GM12878 (cell line): ENCODE measurements at regions not wholly inside any gene's neighbourhood (a gene's known extent, or its start where the extent isn't known, plus 50 kb on each side); places are given as distances from the start of the nearest gene placed in this dataset.
"Not testable (repeated sequence)": the region's sequence is repeated elsewhere in the genome, so short reads cannot be mapped to it uniquely, and the experiment has no call there.

Experiments
- ATAC-seq: fragments of 200-7000 bp; cut with Tn5 transposase; 3 replicates; pipeline ENCODE4 v1.9.1; 2020; ENCODE audit warnings: mild to moderate bottlenecking, moderate library complexity
- BruUV-seq: library from RNA; stranded (reverse); fragments of 400-500 nt; replicated peaks from 2 replicates; lab custom pipeline; 2021; lab: Mats Ljungman, UMichigan
- CTCF ChIA-PET: fragments of 300-600 bp; sonication (Branson Sonifier 250); formaldehyde crosslinking; extraction: SDS; loops from one replicate; lab custom pipeline; 2021; ENCODE audit warnings: inconsistent platforms; lab: Yijun Ruan, JAX
- POLR2A ChIA-PET: fragments of 350-600 bp; formaldehyde crosslinking; extraction: SDS; loops from one replicate; lab custom pipeline; 2021; ENCODE audit warnings: inconsistent platforms; lab: Charles Lee
- RAD21 ChIA-PET: fragments of 300-600 bp; sonication (Branson Sonifier 250); formaldehyde crosslinking; loops from one replicate; lab custom pipeline; 2023; ENCODE audit warnings: antibody characterized with exemption; ENCODE audit not compliant: unreplicated experiment; lab: Charles Lee
- SMC1A ChIA-PET: fragments of 300-600 bp; sonication (Branson Sonifier 250); formaldehyde crosslinking; loops from one replicate; lab custom pipeline; 2023; ENCODE audit not compliant: unreplicated experiment, uncharacterized antibody; lab: Charles Lee
- DNase-seq: peaks from one replicate; pipeline ENCODE4 v3.0.0-alpha.2; 2011; ENCODE audit warnings: low read depth, low spot score
- FAIRE-seq: peaks from 3 replicates; lab custom pipeline; 2011; peaks lifted over from hg19 to GRCh38; lab: Jason Lieb, UNC
- H2AFZ ChIP-seq: 2 replicates; pipeline ENCODE4 v1.6.0; 2011; ENCODE audit warnings: low read depth, low read length, control low read depth; ENCODE audit not compliant: control insufficient read depth
- H3K27ac ChIP-seq: 2 replicates; pipeline ENCODE4 v1.5.1; 2011; ENCODE audit warnings: control low read depth; ENCODE audit not compliant: control insufficient read depth, insufficient read depth
- H3K27me3 ChIP-seq, 2 experiments: replicated peaks in 1 of 2; 2 replicates each; pipeline versions ENCODE4 v1.6.0 to v1.6.1; 2011; ENCODE audit warnings: low read length in 1 of 2; ENCODE audit not compliant: control insufficient read depth in 2 of 2, insufficient read depth in 2 of 2
- H3K36me3 ChIP-seq, 2 experiments: 2 replicates each; pipeline ENCODE4 v1.5.1; 2011; ENCODE audit warnings: low read length in 1 of 2; ENCODE audit not compliant: control insufficient read depth in 2 of 2, insufficient read depth in 2 of 2
- H3K4me1 ChIP-seq: 2 replicates; pipeline ENCODE4 v1.6.1; 2011; ENCODE audit warnings: mild to moderate bottlenecking, low read length, moderate library complexity, mixed read lengths; ENCODE audit not compliant: control insufficient read depth, insufficient read depth
- H3K4me2 ChIP-seq: 2 replicates; pipeline ENCODE4 v1.6.0; 2011; ENCODE audit warnings: control low read depth; ENCODE audit not compliant: control insufficient read depth, insufficient read depth
- H3K4me3 ChIP-seq: fragments of 200-600 bp; sonication (generic); 2 replicates; pipeline ENCODE4 v1.5.1; 2016
- H3K79me2 ChIP-seq: 2 replicates; pipeline ENCODE4 v1.6.0; 2011; ENCODE audit warnings: low read length; ENCODE audit not compliant: control insufficient read depth, insufficient read depth
- H3K9ac ChIP-seq: 2 replicates; pipeline ENCODE4 v1.8.0; 2011; ENCODE audit warnings: low read length, control low read depth, mixed read lengths; ENCODE audit not compliant: control insufficient read depth, insufficient read depth
- H3K9me3 ChIP-seq: replicated peaks from 3 replicates; pipeline ENCODE4 v1.5.1; 2011; ENCODE audit warnings: mild to moderate bottlenecking, low read length; ENCODE audit not compliant: control insufficient read depth, insufficient read depth
- H4K20me1 ChIP-seq: 2 replicates; pipeline ENCODE4 v1.6.0; 2011; ENCODE audit not compliant: control insufficient read depth, insufficient read depth
- BCL11A ChIP-seq: IDR thresholded peaks from 2 replicates; pipeline ENCODE4 v1.6.1; 2011; ENCODE audit warnings: low read depth, low read length
- BMI1 ChIP-seq: fragments of 450-650 bp; IDR thresholded peaks from 2 replicates; pipeline ENCODE4 v1.6.1; 2016; ENCODE audit warnings: mild to moderate bottlenecking, moderate library complexity, borderline replicate concordance
- CREB1 ChIP-seq: IDR thresholded peaks from 2 replicates; pipeline ENCODE4 v1.6.1; 2012; ENCODE audit warnings: low read depth, mild to moderate bottlenecking, inconsistent platforms
- EZH2 ChIP-seq: IDR thresholded peaks from 2 replicates; pipeline ENCODE4 v1.6.1; 2012; ENCODE audit warnings: low read depth, mild to moderate bottlenecking, control low read depth, inconsistent platforms, low read length, borderline replicate concordance; ENCODE audit not compliant: control insufficient read depth
- FOXK2 ChIP-seq: fragments of 450-650 bp; IDR thresholded peaks from 2 replicates; pipeline ENCODE4 v1.6.1; 2017; ENCODE audit warnings: mild to moderate bottlenecking, moderate library complexity
- GATAD2B ChIP-seq: fragments of 450-650 bp; conservative IDR thresholded peaks from 2 replicates; pipeline ENCODE4 v1.6.1; 2017; ENCODE audit warnings: low read depth, mild to moderate bottlenecking, moderate library complexity
- NFYA ChIP-seq: IDR thresholded peaks from 2 replicates; pipeline ENCODE4 v1.6.1; 2011; ENCODE audit warnings: low read depth, mild to moderate bottlenecking, low read length, improper control_type of control experiment, borderline replicate concordance
- NR2C2 ChIP-seq: IDR thresholded peaks from 2 replicates; pipeline ENCODE4 v1.6.1; 2011; ENCODE audit warnings: borderline replicate concordance, low read depth; ENCODE audit not compliant: control insufficient read depth, insufficient read length
- RAD51 ChIP-seq: fragments of 450-650 bp; IDR thresholded peaks from 2 replicates; pipeline ENCODE4 v1.6.1; 2016; ENCODE audit warnings: moderate library complexity, mild to moderate bottlenecking, inconsistent platforms
- RCOR1 ChIP-seq: conservative IDR thresholded peaks from 2 replicates; pipeline ENCODE4 v1.6.1; 2012; ENCODE audit warnings: low read depth, low read length, improper control_type of control experiment
- SMAD5 ChIP-seq: IDR thresholded peaks from 2 replicates; pipeline ENCODE4 v1.6.1; 2016; ENCODE audit warnings: antibody characterized with exemption, low read depth
- SREBF1 ChIP-seq: IDR thresholded peaks from 2 replicates; pipeline ENCODE4 v1.6.1; 2012; ENCODE audit warnings: mild to moderate bottlenecking, low read length
- ZNF207 ChIP-seq: fragments of 450-650 bp; IDR thresholded peaks from 2 replicates; pipeline ENCODE4 v1.6.1; 2014; ENCODE audit warnings: antibody characterized with exemption, mild to moderate bottlenecking, borderline replicate concordance
- WGBS: methylation state at CpG from one replicate; pipeline ENCODE4 v1.1.6; 2016; ENCODE audit warnings: low lambda C conversion rate; ENCODE audit not compliant: insufficient replicate concordance, insufficient coverage; ENCODE audit errors: missing lambda C conversion rate; 5-methylcytosine and 5-hydroxymethylcytosine counted together
- in situ Hi-C: fragments of 300-500 bp; cut with MboI; formaldehyde crosslinking; loops from 9 replicates; pipeline ENCODE4 v1.14.3; 2018; ENCODE audit warnings: mixed read lengths
- intact Hi-C: fragments of 100-400 bp; cut with micrococcal nuclease; formaldehyde crosslinking; loops from one replicate; pipeline ENCODE4 v1.14.2; 2022; ENCODE audit not compliant: unreplicated experiment
- TF ChIP-seq, protein P1 (sequence below): fragments of 150-350 bp; IDR thresholded peaks from 2 replicates; pipeline ENCODE4 v1.6.1; 2014; ENCODE audit warnings: mild to moderate bottlenecking, low read depth, low read length

DNA sequence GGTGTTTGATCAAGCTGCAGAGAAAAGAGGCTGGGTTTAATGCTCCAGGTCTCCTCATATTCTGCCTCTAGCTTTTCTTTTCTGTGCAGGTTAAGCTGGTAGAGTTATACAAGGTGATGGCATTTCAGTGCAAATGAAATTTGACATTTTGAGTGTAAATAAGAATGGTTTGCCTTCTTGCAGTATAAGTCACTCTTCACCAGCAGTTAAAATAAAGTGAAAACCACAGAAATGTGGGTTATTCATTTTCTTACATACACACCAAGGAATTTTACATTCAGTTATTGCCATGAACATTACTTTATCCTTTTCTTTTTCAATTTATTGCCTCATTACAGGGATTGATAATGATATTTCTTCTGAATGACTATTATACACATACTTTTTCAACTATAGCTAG lies 337.5 kb upstream of the PCSK5 start:
- Histone ChIP-seq H3K4me2 (no peak overlapping the region), H3K27me3 (no peaks in the 10 kb centered on the region), H4K20me1 (no peaks in the 10 kb centered on the region), H3K27ac (no peak overlapping the region), H3K79me2 (no peaks in the 10 kb centered on the region), H3K9me3 (no peaks in the 10 kb centered on the region), H3K9ac (no peak overlapping the region), H3K4me1 (no peaks in the 10 kb centered on the region), H2AFZ (no peak overlapping the region), H3K4me3 (no peak overlapping the region), H3K36me3 (no peaks in the 10 kb centered on the region)
- intact Hi-C loops (no loop called here), in situ Hi-C loops (no loop called here)
- POLR2A ChIA-PET: no interaction called here
- DNase-seq (no peak), ATAC-seq (no peak), FAIRE-seq (no peak)
- no TSS peak for BruUV-seq
- SMC1A ChIA-PET: no interaction called here
- CTCF ChIA-PET: no interaction called here
- RAD21 ChIA-PET: no interaction called here
- TF ChIP-seq NFYA (no peak), BMI1 (no peak), SMAD5 (no peak), RAD51 (no peak), SREBF1 (no peak), FOXK2 (no peak), CREB1 (no peak), GATAD2B (no peak), NR2C2 (no peak), EZH2 (no peak), RCOR1 (no peak), BCL11A (no peak), ZNF207 (no peak)
- TF ChIP-seq, protein P1, sequence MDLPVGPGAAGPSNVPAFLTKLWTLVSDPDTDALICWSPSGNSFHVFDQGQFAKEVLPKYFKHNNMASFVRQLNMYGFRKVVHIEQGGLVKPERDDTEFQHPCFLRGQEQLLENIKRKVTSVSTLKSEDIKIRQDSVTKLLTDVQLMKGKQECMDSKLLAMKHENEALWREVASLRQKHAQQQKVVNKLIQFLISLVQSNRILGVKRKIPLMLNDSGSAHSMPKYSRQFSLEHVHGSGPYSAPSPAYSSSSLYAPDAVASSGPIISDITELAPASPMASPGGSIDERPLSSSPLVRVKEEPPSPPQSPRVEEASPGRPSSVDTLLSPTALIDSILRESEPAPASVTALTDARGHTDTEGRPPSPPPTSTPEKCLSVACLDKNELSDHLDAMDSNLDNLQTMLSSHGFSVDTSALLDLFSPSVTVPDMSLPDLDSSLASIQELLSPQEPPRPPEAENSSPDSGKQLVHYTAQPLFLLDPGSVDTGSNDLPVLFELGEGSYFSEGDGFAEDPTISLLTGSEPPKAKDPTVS: no peak

DNA sequence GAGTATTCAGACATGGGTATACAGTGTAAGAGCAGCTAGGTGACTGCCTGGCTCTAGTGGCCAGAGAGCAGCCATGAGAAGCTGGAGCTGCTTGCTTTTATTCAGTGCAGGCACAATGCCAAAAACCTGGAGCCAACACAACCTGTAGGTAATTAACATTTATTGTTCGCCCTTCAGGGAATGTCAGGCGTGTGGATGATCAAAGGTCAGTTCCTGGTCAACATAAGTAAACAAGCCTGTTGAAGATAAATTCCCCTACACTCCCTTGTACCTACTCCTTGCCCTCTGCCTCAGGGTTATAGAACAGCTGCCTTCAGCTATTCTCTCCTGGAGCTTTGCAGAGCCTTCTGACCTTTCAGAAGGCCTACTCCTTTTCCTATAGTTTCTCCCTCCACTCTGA lies 323.7 kb upstream of the PCSK5 start:
- ATAC-seq, in situ Hi-C loops, H3K79me2 ChIP-seq, CTCF ChIA-PET, H3K4me2 ChIP-seq, intact Hi-C loops, POLR2A ChIA-PET, RAD21 ChIA-PET, H2AFZ ChIP-seq, H3K4me1 ChIP-seq, FAIRE-seq, H3K9me3 ChIP-seq, H3K36me3 ChIP-seq, SMC1A ChIA-PET, H3K9ac ChIP-seq, H3K27me3 ChIP-seq, H3K27ac ChIP-seq, H3K4me3 ChIP-seq, H4K20me1 ChIP-seq, DNase-seq, BruUV-seq: not testable (repeated sequence)
- 23% methylated on average over 2 of the region's 2 CpGs for WGBS
